HUES48 (cell line): ENCODE measurements at regions not wholly inside any gene's neighbourhood (a gene's known extent, or its start where the extent isn't known, plus 50 kb on each side); places are given as distances from the start of the nearest gene placed in this dataset.

ENCODE experiments used
- H3K27ac ChIP-seq: one replicate; pipeline ENCODE4 v1.7.0; 2013; ENCODE audit warnings: low read depth, low read length, inconsistent platforms
- H3K27me3 ChIP-seq: 2 replicates; pipeline ENCODE4 v1.6.1; 2013; ENCODE audit warnings: mild to moderate bottlenecking, low read length; ENCODE audit not compliant: control insufficient read depth, insufficient read depth
- H3K36me3 ChIP-seq: 2 replicates; pipeline ENCODE4 v1.6.1; 2013; ENCODE audit warnings: low read length; ENCODE audit not compliant: control insufficient read depth, insufficient read depth
- H3K4me1 ChIP-seq: 2 replicates; pipeline ENCODE4 v1.6.1; 2013; ENCODE audit warnings: mild to moderate bottlenecking, low read length; ENCODE audit not compliant: control insufficient read depth, insufficient read depth
- H3K4me3 ChIP-seq: 2 replicates; pipeline ENCODE4 v1.5.1; 2013; ENCODE audit warnings: mild to moderate bottlenecking, low read depth, low read length
- H3K9ac ChIP-seq: 2 replicates; pipeline ENCODE4 v1.6.1; 2013; ENCODE audit warnings: mild to moderate bottlenecking, low read depth, low read length, moderate library complexity
- H3K9me3 ChIP-seq: 2 replicates; pipeline ENCODE4 v1.6.1; 2013; ENCODE audit warnings: low read length; ENCODE audit not compliant: control insufficient read depth, insufficient read depth

DNA sequence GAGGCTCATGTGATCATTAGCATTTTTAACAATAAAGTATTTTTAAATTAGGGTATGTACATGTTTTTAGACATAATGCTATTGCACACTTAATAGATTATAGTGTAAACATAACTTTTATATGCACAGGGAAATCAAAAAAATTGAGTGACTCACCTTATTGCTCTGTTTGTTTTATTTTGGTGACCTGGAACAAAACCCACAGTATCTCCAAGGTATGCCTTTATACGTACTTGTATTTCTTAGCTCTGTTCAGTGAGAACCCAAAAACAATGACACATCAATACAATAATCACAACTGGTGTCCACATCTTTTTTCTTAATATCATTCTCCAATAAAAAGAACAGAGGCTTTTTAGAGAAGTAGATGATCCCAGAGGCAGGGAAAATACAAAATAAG is 112.2 kb downstream of the CYB561 start:
- Histone ChIP-seq H3K36me3 (no peaks in the 10 kb centered on the region), H3K9ac (no peak overlapping the region), H3K4me1 (no peaks in the 10 kb centered on the region), H3K27ac (no peak overlapping the region), H3K4me3 (no peak overlapping the region), H3K27me3 (no peaks in the 10 kb centered on the region), H3K9me3 (no peaks in the 10 kb centered on the region)

DNA sequence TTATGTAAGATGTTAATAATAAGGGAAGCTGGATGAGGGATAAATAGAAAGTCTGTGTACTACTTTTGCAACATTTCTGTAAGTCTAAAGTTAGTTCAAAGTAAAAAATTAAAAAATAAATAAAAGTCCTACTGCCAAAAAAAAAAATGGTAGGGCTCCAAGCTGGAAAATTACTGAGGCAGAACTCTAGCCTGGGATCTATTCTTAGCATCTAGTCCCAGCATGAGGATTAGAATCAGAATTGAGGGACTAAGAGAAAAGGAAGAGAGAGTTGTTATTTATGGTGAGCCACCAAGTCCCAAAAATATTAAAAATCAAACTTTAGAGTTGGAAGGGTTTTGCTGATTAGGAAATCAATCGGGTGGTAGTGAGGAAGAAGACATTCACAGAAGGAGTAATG is 110.3 kb downstream of the CYB561 start:
- no peaks in the 10 kb centered on the region for H3K4me1 ChIP-seq
- H3K4me3 ChIP-seq, result no peak overlapping the region
- no peak overlapping the region for H3K27ac ChIP-seq
- H3K36me3 ChIP-seq, result no peaks in the 10 kb centered on the region
- H3K9ac ChIP-seq, result no peak overlapping the region
- no peaks in the 10 kb centered on the region for H3K27me3 ChIP-seq
- no peaks in the 10 kb centered on the region for H3K9me3 ChIP-seq

DNA sequence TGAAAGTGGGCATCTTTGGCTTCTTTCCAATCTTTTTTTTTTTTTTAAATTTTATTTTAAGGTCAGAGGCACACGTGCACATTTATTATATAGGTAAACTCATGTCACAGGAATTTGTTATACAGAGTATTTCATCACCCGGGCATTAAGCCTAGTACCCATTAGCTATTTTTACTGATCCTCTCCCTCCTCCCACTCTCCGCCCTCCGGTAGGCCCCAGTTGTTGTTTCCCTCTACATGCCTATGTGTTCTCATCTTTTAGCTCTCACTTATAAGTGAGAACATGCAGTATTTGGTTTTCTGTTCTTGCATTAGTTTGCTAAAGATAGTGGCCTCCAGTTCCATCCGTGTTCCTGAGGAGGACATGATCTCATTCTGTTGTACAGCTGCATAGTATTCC is 108.5 kb downstream of the CYB561 start:
- Histone ChIP-seq H3K4me1 (no peaks in the 10 kb centered on the region), H3K27me3 (no peaks in the 10 kb centered on the region), H3K27ac (no peak overlapping the region), H3K9ac (no peak overlapping the region), H3K36me3 (no peaks in the 10 kb centered on the region), H3K9me3 (no peaks in the 10 kb centered on the region), H3K4me3 (no peak overlapping the region)

DNA sequence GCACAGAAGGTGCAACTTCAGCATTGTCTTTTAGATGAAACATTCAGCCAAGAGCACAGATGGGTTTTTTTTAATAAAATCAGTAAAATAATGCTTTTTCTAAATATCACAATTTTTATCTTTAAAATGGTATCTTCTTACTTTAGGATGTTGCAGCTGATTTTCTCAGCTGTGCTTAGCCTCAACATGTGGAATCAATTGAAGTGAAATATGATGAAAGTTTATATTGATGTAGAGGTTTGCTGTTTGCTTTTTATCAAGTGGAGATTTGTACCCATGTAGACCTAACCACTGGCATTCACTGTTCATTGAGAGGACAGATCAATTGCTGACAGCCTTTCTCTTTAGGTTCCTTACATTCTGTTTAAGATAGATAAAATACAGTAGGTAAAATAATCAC is 107.8 kb downstream of the CYB561 start:
- Histone ChIP-seq H3K4me3 (no peak overlapping the region), H3K9me3 (no peaks in the 10 kb centered on the region), H3K27ac (no peak overlapping the region), H3K4me1 (no peaks in the 10 kb centered on the region), H3K27me3 (no peaks in the 10 kb centered on the region), H3K36me3 (no peaks in the 10 kb centered on the region), H3K9ac (no peak overlapping the region)

DNA sequence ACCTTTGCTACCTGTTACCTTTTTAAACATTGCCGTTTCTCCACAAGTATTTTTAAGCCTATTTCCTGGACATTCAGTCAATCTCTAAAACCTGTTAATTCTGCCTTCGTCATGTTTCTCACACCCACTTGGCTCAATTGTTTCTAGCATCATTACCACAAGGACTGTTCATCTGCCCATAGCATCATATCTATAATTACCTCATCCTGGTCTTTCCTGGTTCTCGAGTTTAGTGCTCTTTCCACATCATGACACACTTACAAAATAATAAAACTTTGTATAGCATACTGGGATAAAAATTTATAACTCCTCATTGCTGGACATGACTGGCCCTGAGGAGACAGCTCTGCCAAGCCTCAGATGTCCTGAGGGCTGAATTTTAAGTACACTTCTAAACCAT is 104.8 kb downstream of the CYB561 start:
- H3K27me3 ChIP-seq, result no peaks in the 10 kb centered on the region
- no peaks in the 10 kb centered on the region for H3K36me3 ChIP-seq
- H3K4me3 ChIP-seq, result no peak overlapping the region
- no peaks in the 10 kb centered on the region for H3K4me1 ChIP-seq
- H3K9me3 ChIP-seq, result no peaks in the 10 kb centered on the region
- H3K9ac ChIP-seq, result no peak overlapping the region
- no peak overlapping the region for H3K27ac ChIP-seq

DNA sequence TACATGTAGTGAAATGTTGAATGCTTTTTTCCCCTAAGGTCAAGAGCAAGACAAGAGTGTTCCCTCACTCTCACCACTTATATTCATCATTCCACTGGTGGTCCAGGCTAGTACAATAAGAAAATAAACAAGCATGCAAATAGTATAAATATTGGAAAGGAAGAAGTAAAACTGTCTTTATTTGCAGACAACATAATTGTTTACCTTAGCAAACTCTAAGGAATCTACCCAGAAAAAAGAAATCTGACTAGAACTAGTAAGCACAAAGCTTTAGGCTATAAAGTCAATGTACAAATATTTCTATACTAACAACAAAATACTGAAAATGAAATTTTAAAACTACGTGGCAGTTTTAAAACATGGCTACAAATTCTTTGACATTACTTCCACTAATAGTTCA is 101.7 kb downstream of the CYB561 start:
- no peaks in the 10 kb centered on the region; the same call in 1 of the 2 replicates for H3K4me1 ChIP-seq
- no peak overlapping the region for H3K27ac ChIP-seq
- no peaks in the 10 kb centered on the region for H3K27me3 ChIP-seq
- no peak overlapping the region for H3K4me3 ChIP-seq
- no peak overlapping the region for H3K9ac ChIP-seq
- H3K9me3 ChIP-seq, result no peaks in the 10 kb centered on the region
- no peaks in the 10 kb centered on the region for H3K36me3 ChIP-seq

DNA sequence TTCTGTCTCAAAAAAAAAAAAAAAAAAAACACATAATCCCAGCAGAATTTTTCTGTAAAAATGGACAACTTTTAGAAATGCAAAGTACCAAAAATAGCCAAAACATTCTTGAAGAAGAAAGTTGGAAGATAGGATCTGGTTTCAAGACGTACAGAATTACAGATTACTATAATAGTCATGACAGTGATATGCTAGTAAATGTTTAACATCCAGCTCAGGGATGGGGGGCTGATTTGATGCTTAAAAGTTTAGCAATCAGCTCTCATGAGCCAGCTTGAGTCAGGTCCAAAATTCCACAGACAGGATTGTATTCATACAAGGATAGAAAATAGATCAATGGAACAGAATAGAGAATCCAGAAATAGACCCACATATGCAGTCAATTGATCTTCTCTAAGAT is 100.5 kb downstream of the CYB561 start:
- no peaks in the 10 kb centered on the region for H3K27me3 ChIP-seq
- no peak overlapping the region for H3K27ac ChIP-seq
- H3K4me1 ChIP-seq, result no peaks in the 10 kb centered on the region; the same call in 1 of the 2 replicates
- no peaks in the 10 kb centered on the region for H3K36me3 ChIP-seq
- H3K9me3 ChIP-seq, result no peaks in the 10 kb centered on the region
- H3K4me3 ChIP-seq, result no peak overlapping the region
- H3K9ac ChIP-seq, result no peak overlapping the region

DNA sequence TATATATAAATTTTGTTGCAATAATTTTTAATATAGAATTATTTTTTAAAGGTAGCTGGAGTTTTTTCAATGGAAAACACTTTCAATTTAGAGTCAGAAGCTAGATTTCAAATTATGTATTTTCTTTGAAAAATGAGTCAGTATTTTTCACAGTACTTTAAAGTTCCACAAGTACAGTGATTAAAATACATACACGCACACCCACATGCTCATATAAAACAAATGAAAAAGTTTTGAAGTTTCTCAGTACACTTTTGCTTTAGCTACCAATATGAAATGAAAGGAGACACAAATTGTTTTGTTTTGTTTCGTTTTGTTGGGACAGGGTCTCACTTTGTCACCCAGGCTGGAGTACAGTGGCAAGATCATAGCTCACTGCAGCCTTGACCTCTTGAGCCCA is 98.6 kb downstream of the CYB561 start:
- Histone ChIP-seq H3K4me1 (no peaks in the 10 kb centered on the region; the same call in 1 of the 2 replicates), H3K4me3 (no peak overlapping the region), H3K9me3 (no peaks in the 10 kb centered on the region), H3K9ac (no peak overlapping the region), H3K27me3 (no peaks in the 10 kb centered on the region), H3K36me3 (no peaks in the 10 kb centered on the region), H3K27ac (no peak overlapping the region)

DNA sequence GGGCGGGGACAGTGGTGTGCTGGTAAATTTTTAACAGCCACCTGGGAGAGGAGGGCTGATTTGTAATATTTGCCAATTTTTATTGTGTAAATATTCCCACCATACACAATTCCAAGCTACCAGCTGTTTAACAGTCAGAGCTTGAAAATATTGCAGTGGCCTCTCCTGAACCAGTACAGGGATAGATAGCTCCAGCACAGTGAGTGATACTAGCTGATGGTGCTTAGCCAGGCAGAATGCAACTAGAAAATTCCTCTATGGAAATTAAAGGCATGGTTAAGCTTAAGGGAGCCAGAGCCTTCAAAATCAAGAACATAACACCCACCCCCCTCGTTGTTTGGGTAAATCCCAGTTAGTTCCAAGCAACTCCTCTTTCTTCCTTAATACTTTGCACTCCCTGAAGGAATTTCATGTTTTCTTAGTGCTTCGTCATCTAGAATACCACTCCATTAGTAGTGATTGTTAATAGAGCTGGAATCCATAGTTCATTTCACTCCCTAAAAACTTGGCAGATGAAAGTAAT is 96.6 kb downstream of the CYB561 start:
- H3K9ac ChIP-seq, result no peak overlapping the region

DNA sequence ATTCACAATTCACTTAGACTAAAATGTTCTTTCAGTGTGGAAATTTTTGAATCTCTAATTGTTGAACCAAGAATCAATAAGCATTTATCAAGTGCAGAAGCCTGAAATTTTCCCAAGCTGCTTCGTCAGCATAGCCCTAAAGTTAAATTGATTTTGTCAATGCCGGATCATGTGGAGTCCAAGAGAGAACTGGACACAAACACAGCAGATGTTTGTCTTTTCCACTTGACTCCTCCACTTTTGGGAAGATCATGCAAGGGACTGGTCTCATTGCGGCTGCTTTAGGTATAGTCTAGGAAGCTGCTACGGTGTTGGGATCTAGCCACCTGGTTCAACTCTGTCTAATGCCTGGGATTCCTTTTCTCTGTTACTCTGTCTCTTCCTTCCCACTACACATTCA is 95.7 kb downstream of the CYB561 start:
- Histone ChIP-seq H3K36me3 (no peaks in the 10 kb centered on the region), H3K9me3 (no peaks in the 10 kb centered on the region), H3K4me1 (no peaks in the 10 kb centered on the region; the same call in 1 of the 2 replicates), H3K27ac (no peak overlapping the region), H3K27me3 (no peaks in the 10 kb centered on the region), H3K9ac (no peak overlapping the region), H3K4me3 (no peak overlapping the region)

More for the DNA sequence above, 96.6 kb downstream of the CYB561 start:
- H3K9me3 ChIP-seq, result no peaks in the 10 kb centered on the region
- no peaks in the 10 kb centered on the region for H3K36me3 ChIP-seq
- H3K4me3 ChIP-seq, result no peak overlapping the region
- H3K4me1 ChIP-seq, result no peaks in the 10 kb centered on the region; the same call in 1 of the 2 replicates
- no peaks in the 10 kb centered on the region for H3K27me3 ChIP-seq
- H3K27ac ChIP-seq, result no peak overlapping the region

DNA sequence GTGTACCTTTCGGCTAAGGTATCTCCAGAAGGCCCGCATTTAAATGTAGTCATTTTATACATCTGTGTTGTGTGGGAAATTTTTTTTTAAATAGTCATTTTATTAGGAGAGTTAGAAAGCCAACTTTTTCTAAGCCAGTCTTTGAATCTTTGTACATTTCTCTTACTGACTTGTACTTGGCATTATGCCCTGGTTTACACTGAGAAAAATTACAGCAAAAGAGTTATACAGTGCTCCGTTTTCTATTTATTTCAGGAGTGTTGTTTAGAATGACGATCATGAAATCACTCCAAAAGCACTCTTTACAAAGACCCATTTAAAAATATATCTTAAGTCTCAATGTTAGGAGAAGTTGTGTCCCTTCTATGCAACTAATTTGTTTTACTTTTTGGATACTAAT is 91.8 kb downstream of the CYB561 start:
- H3K27ac ChIP-seq, result no peak overlapping the region
- no peaks in the 10 kb centered on the region for H3K36me3 ChIP-seq
- H3K4me1 ChIP-seq, result no peaks in the 10 kb centered on the region; the same call in 1 of the 2 replicates
- no peak overlapping the region for H3K4me3 ChIP-seq
- no peaks in the 10 kb centered on the region for H3K27me3 ChIP-seq
- no peak overlapping the region for H3K9ac ChIP-seq
- no peaks in the 10 kb centered on the region for H3K9me3 ChIP-seq

DNA sequence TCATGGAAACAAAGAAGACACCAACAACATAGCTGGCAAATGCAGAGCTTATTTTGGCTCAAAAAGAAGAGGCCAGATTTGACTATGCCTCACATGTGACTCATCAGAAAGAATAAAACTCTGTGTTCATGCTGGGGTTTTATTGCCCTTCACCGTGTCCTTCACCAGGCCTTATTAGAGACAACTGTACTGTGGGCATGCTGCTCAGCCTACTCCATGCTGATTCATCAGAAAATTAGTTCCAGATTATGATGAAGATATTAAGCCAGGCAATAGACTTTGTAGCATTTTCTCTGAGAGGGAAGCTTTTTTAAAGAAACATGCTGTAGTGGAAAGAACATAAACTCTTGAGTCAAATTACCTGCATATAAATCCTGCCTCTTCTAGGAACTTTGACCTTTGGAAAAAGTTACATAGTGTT is 89.8 kb downstream of the CYB561 start:
- no peak overlapping the region for H3K27ac ChIP-seq
- no peaks in the 10 kb centered on the region for H3K4me1 ChIP-seq
- no peak overlapping the region for H3K9ac ChIP-seq
- no peak overlapping the region for H3K4me3 ChIP-seq
- H3K9me3 ChIP-seq, result no peaks in the 10 kb centered on the region
- no peaks in the 10 kb centered on the region for H3K36me3 ChIP-seq
- no peaks in the 10 kb centered on the region for H3K27me3 ChIP-seq
